SK-N-SH (cell line): ENCODE measurements at regions not wholly inside any gene's neighbourhood (a gene's known extent, or its start where the extent isn't known, plus 50 kb on each side); places are given as distances from the start of the nearest gene placed in this dataset.

Experiments used
- CHD2 ChIP-seq: fragments of 150-350 bp; IDR thresholded peaks from 2 replicates; pipeline ENCODE4 v1.6.1; 2018; ENCODE audit warnings: low read length; ENCODE audit not compliant: partially characterized antibody
- CTCF ChIP-seq: fragments of 200-600 bp; sonication (generic); IDR thresholded peaks from 2 replicates; pipeline ENCODE4 v1.6.1; 2017; ENCODE audit warnings: antibody characterized with exemption, mild to moderate bottlenecking, moderate library complexity
- EZH2phosphoT487 ChIP-seq: fragments of 200-600 bp; sonication (generic); IDR thresholded peaks from 2 replicates; pipeline ENCODE4 v1.6.1; 2017; ENCODE audit warnings: low read depth, mixed run types, mild to moderate bottlenecking, antibody characterized with exemption, moderate library complexity, borderline replicate concordance
- FOSL2 ChIP-seq: IDR thresholded peaks from 2 replicates; pipeline ENCODE4 v1.4.0; 2012; ENCODE audit warnings: low read depth, mild to moderate bottlenecking, moderate library complexity, borderline replicate concordance
- GABPA ChIP-seq: IDR thresholded peaks from 2 replicates; pipeline ENCODE4 v1.4.0; 2012; ENCODE audit warnings: low read depth, mild to moderate bottlenecking
- GATA2 ChIP-seq: sonication (generic); formaldehyde crosslinking; IDR thresholded peaks from 2 replicates; pipeline ENCODE4 v1.5.0; 2020; ENCODE audit warnings: mild to moderate bottlenecking, missing genetic modification reagents
- RCOR1 ChIP-seq: fragments of 150-350 bp; IDR thresholded peaks from 2 replicates; pipeline ENCODE4 v1.6.1; 2017; ENCODE audit warnings: antibody characterized with exemption, low read length
- SIN3A ChIP-seq: IDR thresholded peaks from 2 replicates; pipeline ENCODE4 v1.6.1; 2012; ENCODE audit warnings: low read depth, mild to moderate bottlenecking, low read length, moderate library complexity, borderline replicate concordance
- SMC3 ChIP-seq: IDR thresholded peaks from 2 replicates; pipeline ENCODE4 v1.6.1; 2012; ENCODE audit warnings: low read depth, low read length, improper control_type of control experiment
- TAF1 ChIP-seq: IDR thresholded peaks from 2 replicates; pipeline ENCODE4 v1.6.1; 2012; ENCODE audit warnings: low read depth, mild to moderate bottlenecking, low read length, moderate library complexity, borderline replicate concordance
- USF2 ChIP-seq: fragments of 150-350 bp; IDR thresholded peaks from 2 replicates; pipeline ENCODE4 v1.6.1; 2017; ENCODE audit warnings: antibody characterized with exemption, low read length, low read depth, borderline replicate concordance
- YY1 ChIP-seq: IDR thresholded peaks from 2 replicates; pipeline ENCODE4 v1.4.0; 2012; ENCODE audit warnings: low read depth, mild to moderate bottlenecking

- TF ChIP-seq CTCF (no peak), FOSL2 (no peak), EZH2phosphoT487 (no peak), SIN3A (no peak), CHD2 (no peak), USF2 (no peak), SMC3 (no peak), YY1 (no peak), TAF1 (no peak), GATA2 (CRISPR knock-in tag) (no peak), GABPA (no peak), RCOR1 (no peak)
Measured at GRCh38 chr3:83622526-83622925, 1336.3 kb upstream of the CADM2 start.
